HCT116 (cell line): ENCODE measurements at regions not wholly inside any gene's neighbourhood (a gene's known extent, or its start where the extent isn't known, plus 50 kb on each side); places are given as distances from the start of the nearest gene placed in this dataset.

Source experiments
- ATAC-seq: fragments of 200-7000 bp; cut with Tn5 transposase; 2 replicates; pipeline ENCODE4 v1.9.1; 2020; ENCODE audit warnings: mild to moderate bottlenecking, moderate library complexity
- BruUV-seq: library from RNA; stranded (reverse); fragments of 400-500 nt; replicated peaks from 2 replicates; lab custom pipeline; 2021; lab: Mats Ljungman, UMichigan
- CTCF ChIA-PET: fragments of 300-600 bp; sonication (Branson Sonifier 250); formaldehyde crosslinking; loops from one replicate; lab custom pipeline; 2021; ENCODE audit warnings: antibody characterized with exemption; lab: Charles Lee
- POLR2A ChIA-PET: fragments of 300-600, 350-600 bp; sonication (Branson Sonifier 250); formaldehyde crosslinking; loops from one replicate; lab custom pipeline; 2021; ENCODE audit warnings: antibody characterized with exemption; lab: Charles Lee
- RAD21 ChIA-PET, 2 experiments: fragments of 300-600 bp; sonication (Branson Sonifier 250); formaldehyde crosslinking; loops; one replicate each; lab custom pipeline; 2023; ENCODE audit warnings: low total read pairs in 2 of 2; ENCODE audit not compliant: uncharacterized antibody in 2 of 2, unreplicated experiment in 2 of 2, low non-redundant PET in 1 of 2; lab: Charles Lee
- DNase-seq: peaks from one replicate; pipeline ENCODE4 v3.0.0-alpha.2; 2010; ENCODE audit warnings: low read depth, low spot score
- H2AFZ ChIP-seq: fragments of 200-600 bp; shearing (Covaris generic), sonication (generic); 2 replicates; pipeline ENCODE4 v1.6.1; 2017; ENCODE audit warnings: low read depth, mixed run types, mixed read lengths, antibody characterized with exemption, low read length; ENCODE audit not compliant: poor library complexity, severe bottlenecking
- H3K27ac ChIP-seq: 2 replicates; pipeline ENCODE4 v1.5.1; 2012; ENCODE audit warnings: low read depth, low read length
- H3K27me3 ChIP-seq: fragments of 200-600 bp; sonication (generic); 2 replicates; pipeline ENCODE4 v1.6.1; 2016; ENCODE audit warnings: mixed run types, low read length, mixed read lengths; ENCODE audit not compliant: insufficient read depth
- H3K36me3 ChIP-seq, 2 experiments: fragments of 200-500 bp in 1 of 2; fragments of 200-600 bp in 1 of 2; sonication (Bioruptor generic) in 1 of 2; sonication (generic) in 1 of 2; 2 replicates each; pipeline versions ENCODE4 v1.5.1 to v1.6.1; 2014 to 2016; ENCODE audit warnings: low read length in 2 of 2, inconsistent platforms in 1 of 2, mixed read lengths in 1 of 2, mixed run types in 1 of 2; ENCODE audit not compliant: insufficient read depth in 2 of 2, control insufficient read depth in 1 of 2
- H3K4me1 ChIP-seq, 2 experiments: fragments of 200-600 bp in 1 of 2; sonication (generic) in 1 of 2; 2 replicates each; pipeline versions ENCODE4 v1.5.1 to v1.6.1; 2012 to 2017; ENCODE audit warnings: low read length in 2 of 2, inconsistent platforms in 1 of 2, mild to moderate bottlenecking in 1 of 2, mixed read lengths in 1 of 2, mixed run types in 1 of 2, moderate library complexity in 1 of 2; ENCODE audit not compliant: insufficient read depth in 2 of 2, control insufficient read depth in 1 of 2
- H3K4me2 ChIP-seq: fragments of 200-600 bp; sonication (generic); 2 replicates; pipeline ENCODE4 v1.6.1; 2017; ENCODE audit warnings: mixed run types, low read length, mixed read lengths
- H3K4me3 ChIP-seq, 2 experiments: fragments of 200-600 bp in 1 of 2; sonication (generic) in 1 of 2; replicated peaks in 1 of 2; 2 replicates each; pipeline ENCODE4 v1.5.1; 2011 to 2016; ENCODE audit warnings: low read length in 2 of 2, control low read depth in 1 of 2, low read depth in 1 of 2, mild to moderate bottlenecking in 1 of 2, mixed read lengths in 1 of 2, mixed run types in 1 of 2
- H3K79me2 ChIP-seq: fragments of 200-600 bp; sonication (generic); 2 replicates; pipeline ENCODE4 v1.6.1; 2017; ENCODE audit warnings: mild to moderate bottlenecking, mixed run types, low read length, moderate library complexity, mixed read lengths; ENCODE audit not compliant: insufficient read depth
- H3K9ac ChIP-seq: fragments of 200-600 bp; sonication (generic); 2 replicates; pipeline ENCODE4 v1.6.1; 2016; ENCODE audit warnings: low read length, mixed read lengths
- H3K9me2 ChIP-seq: fragments of 200-600 bp; sonication (generic), shearing (Covaris generic); 2 replicates; pipeline ENCODE4 v1.6.1; 2017; ENCODE audit warnings: mixed run types, mild to moderate bottlenecking, moderate library complexity; ENCODE audit not compliant: insufficient read depth
- H3K9me3 ChIP-seq, 2 experiments: fragments of 200-500 bp in 1 of 2; fragments of 200-600 bp in 1 of 2; sonication (Bioruptor generic) in 1 of 2; sonication (generic) in 1 of 2; 2 replicates each; pipeline ENCODE4 v1.6.1; 2014 to 2017; ENCODE audit warnings: low read length in 2 of 2, mixed read lengths in 2 of 2, inconsistent platforms in 1 of 2, low read depth in 1 of 2, mild to moderate bottlenecking in 1 of 2, mixed run types in 1 of 2, moderate library complexity in 1 of 2; ENCODE audit not compliant: control insufficient read depth in 1 of 2, insufficient read depth in 1 of 2
- H4K20me1 ChIP-seq: fragments of 200-600 bp; sonication (generic), shearing (Covaris generic); 2 replicates; pipeline ENCODE4 v1.6.1; 2017; ENCODE audit warnings: mixed run types, mild to moderate bottlenecking, moderate library complexity; ENCODE audit not compliant: insufficient read depth
- CTCF ChIP-seq, 3 experiments: fragments of 200-600 bp in 1 of 3; sonication (generic) in 1 of 3; IDR thresholded peaks in 2 of 3; conservative IDR thresholded peaks in 1 of 3; 2 replicates each; pipeline ENCODE4 v1.5.1; 2012 to 2017; ENCODE audit warnings: low read depth in 2 of 3, low read length in 2 of 3, antibody characterized with exemption in 1 of 3, borderline replicate concordance in 1 of 3, control low read depth in 1 of 3, mild to moderate bottlenecking in 1 of 3, mixed read lengths in 1 of 3, mixed run types in 1 of 3, moderate library complexity in 1 of 3; ENCODE audit not compliant: insufficient read depth in 1 of 3
- FOSL1 ChIP-seq: IDR thresholded peaks from 2 replicates; pipeline ENCODE4 v1.6.1; 2012; ENCODE audit warnings: low read depth
- MAX ChIP-seq: IDR thresholded peaks from 2 replicates; pipeline ENCODE4 v1.6.1; 2012
- POLR2A ChIP-seq: IDR thresholded peaks from 2 replicates; pipeline ENCODE4 v1.7.0; 2011; ENCODE audit warnings: borderline replicate concordance; ENCODE audit not compliant: insufficient read depth, insufficient read length; ENCODE audit errors: extremely low read depth
- SIN3A ChIP-seq: IDR thresholded peaks from 2 replicates; pipeline ENCODE4 v1.6.1; 2012; ENCODE audit warnings: low read depth
- SP1 ChIP-seq: IDR thresholded peaks from 2 replicates; pipeline ENCODE4 v1.6.1; 2012; ENCODE audit warnings: low read depth
- YY1 ChIP-seq: IDR thresholded peaks from 2 replicates; pipeline ENCODE4 v1.6.1; 2011; ENCODE audit warnings: low read length, low read depth, moderate library complexity, mild to moderate bottlenecking; ENCODE audit not compliant: insufficient replicate concordance; ENCODE audit errors: extremely low read depth
- ZFX ChIP-seq: fragments of 450-650 bp; IDR thresholded peaks from 2 replicates; pipeline ENCODE4 v1.6.1; 2017
- ZNF274 ChIP-seq: fragments of 200-500 bp; sonication (Bioruptor generic); IDR thresholded peaks from 2 replicates; pipeline ENCODE4 v1.6.1; 2014; ENCODE audit warnings: mild to moderate bottlenecking, low read depth, low read length, inconsistent platforms
- intact Hi-C: fragments of 100-400 bp; cut with micrococcal nuclease; formaldehyde crosslinking; loops from 2 replicates; pipeline ENCODE4 v1.10.0; 2022
- TF ChIP-seq, protein P1 (sequence below): IDR thresholded peaks from 2 replicates; pipeline ENCODE4 v1.6.1; 2011; ENCODE audit warnings: mild to moderate bottlenecking, low read length, moderate library complexity; ENCODE audit not compliant: insufficient replicate concordance; ENCODE audit errors: extremely low read depth

GRCh38 chr7:81515009-81515408 is 254.8 kb downstream of the HGF start:
- no peak for DNase-seq
- CTCF ChIA-PET, result interaction anchor here (1.2 kb wide), 1 partner anchor 11 kb away, joined by 3 read pairs; no protein-coding TSS in a partner anchor
- no peaks in the 10 kb centered on the region for H4K20me1 ChIP-seq
- RAD21 ChIA-PET, result no interaction called here
- H3K4me3 ChIP-seq, result no peak overlapping the region
- TF ChIP-seq ZNF274, result no peak
- TF ChIP-seq CTCF (IDR thresholded peaks at IDR 0.05 in 2 of 3, conservative IDR thresholded peaks at IDR 0.05 in 1 of 3; ENCODE audit: borderline replicate concordance in 1 of 3, insufficient read depth in 1 of 3, low read depth in 2 of 3, low read length in 2 of 3), result no peak
- no peak for TF ChIP-seq YY1
- TF ChIP-seq SP1, result no peak
- TF ChIP-seq, protein P1, sequence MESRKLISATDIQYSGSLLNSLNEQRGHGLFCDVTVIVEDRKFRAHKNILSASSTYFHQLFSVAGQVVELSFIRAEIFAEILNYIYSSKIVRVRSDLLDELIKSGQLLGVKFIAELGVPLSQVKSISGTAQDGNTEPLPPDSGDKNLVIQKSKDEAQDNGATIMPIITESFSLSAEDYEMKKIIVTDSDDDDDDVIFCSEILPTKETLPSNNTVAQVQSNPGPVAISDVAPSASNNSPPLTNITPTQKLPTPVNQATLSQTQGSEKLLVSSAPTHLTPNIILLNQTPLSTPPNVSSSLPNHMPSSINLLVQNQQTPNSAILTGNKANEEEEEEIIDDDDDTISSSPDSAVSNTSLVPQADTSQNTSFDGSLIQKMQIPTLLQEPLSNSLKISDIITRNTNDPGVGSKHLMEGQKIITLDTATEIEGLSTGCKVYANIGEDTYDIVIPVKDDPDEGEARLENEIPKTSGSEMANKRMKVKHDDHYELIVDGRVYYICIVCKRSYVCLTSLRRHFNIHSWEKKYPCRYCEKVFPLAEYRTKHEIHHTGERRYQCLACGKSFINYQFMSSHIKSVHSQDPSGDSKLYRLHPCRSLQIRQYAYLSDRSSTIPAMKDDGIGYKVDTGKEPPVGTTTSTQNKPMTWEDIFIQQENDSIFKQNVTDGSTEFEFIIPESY, result no peak
- TF ChIP-seq FOSL1, result no peak
- TF ChIP-seq ZFX, result no peak
- no peak for TF ChIP-seq SIN3A
- TF ChIP-seq MAX, result no peak
- no peak for TF ChIP-seq POLR2A
- POLR2A ChIA-PET, result no interaction called here
- no peak overlapping the region for H3K4me2 ChIP-seq
- no peaks in the 10 kb centered on the region for H3K79me2 ChIP-seq
- H3K27me3 ChIP-seq, result no peaks in the 10 kb centered on the region
- no peaks in the 10 kb centered on the region for H3K36me3 ChIP-seq
- ATAC-seq, result no peak
- no peaks in the 10 kb centered on the region for H3K9me3 ChIP-seq
- no peak overlapping the region for H3K27ac ChIP-seq
- intact Hi-C loops, result no loop called here
- H3K9me2 ChIP-seq, result 0 out of 2 replicates have a peak, but pooled peaks cover 3% of the 10 kb centered on the region
- no peak overlapping the region for H3K9ac ChIP-seq
- H2AFZ ChIP-seq, result no peak overlapping the region
- BruUV-seq, result no TSS peak
- no peaks in the 10 kb centered on the region for H3K4me1 ChIP-seq
